ENCODE measurements at regions not wholly inside any gene's neighbourhood (a gene's known extent, or its start where the extent isn't known, plus 50 kb on each side); places are given as distances from the start of the nearest gene placed in this dataset.

DNA sequence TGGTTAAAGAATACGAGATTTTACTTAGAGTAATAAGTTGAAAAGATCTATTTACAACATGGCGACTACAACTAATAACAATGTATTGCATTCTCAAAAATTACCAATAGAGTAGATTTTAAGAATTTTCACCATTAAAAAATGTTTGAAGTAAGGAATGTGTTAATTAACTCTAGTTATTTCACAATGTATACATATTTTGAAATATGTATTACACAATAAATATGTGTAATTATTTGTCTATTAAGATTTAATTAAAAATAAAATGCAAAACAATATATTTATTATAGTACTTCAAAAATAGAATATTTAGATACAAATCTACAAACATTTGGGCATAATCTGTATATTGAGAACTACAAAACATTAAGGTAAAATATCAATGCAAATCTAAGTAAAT, 1326.3 kb upstream of the CDH6 start:
- TF ChIP-seq, protein P1, sequence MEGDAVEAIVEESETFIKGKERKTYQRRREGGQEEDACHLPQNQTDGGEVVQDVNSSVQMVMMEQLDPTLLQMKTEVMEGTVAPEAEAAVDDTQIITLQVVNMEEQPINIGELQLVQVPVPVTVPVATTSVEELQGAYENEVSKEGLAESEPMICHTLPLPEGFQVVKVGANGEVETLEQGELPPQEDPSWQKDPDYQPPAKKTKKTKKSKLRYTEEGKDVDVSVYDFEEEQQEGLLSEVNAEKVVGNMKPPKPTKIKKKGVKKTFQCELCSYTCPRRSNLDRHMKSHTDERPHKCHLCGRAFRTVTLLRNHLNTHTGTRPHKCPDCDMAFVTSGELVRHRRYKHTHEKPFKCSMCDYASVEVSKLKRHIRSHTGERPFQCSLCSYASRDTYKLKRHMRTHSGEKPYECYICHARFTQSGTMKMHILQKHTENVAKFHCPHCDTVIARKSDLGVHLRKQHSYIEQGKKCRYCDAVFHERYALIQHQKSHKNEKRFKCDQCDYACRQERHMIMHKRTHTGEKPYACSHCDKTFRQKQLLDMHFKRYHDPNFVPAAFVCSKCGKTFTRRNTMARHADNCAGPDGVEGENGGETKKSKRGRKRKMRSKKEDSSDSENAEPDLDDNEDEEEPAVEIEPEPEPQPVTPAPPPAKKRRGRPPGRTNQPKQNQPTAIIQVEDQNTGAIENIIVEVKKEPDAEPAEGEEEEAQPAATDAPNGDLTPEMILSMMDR (IDR thresholded peaks at IDR 0.05; ENCODE audit: low read depth, low read length, missing control alignments), result no peak
- H3K36me3 ChIP-seq (replicated peaks), result no peaks in the 10 kb centered on the region
- in situ Hi-C loops (cut with HindIII; ENCODE audit: low pct_ligation_motif_present, low sequenced_read_pairs), result no loop called here
- no peaks in the 10 kb centered on the region for H3K27me3 ChIP-seq (replicated peaks)
- H3K4me3 ChIP-seq (ENCODE audit: low read depth, low read length), result no peak overlapping the region
- DNase-seq, result no peak
- no peak overlapping the region for H3K27ac ChIP-seq

DNA sequence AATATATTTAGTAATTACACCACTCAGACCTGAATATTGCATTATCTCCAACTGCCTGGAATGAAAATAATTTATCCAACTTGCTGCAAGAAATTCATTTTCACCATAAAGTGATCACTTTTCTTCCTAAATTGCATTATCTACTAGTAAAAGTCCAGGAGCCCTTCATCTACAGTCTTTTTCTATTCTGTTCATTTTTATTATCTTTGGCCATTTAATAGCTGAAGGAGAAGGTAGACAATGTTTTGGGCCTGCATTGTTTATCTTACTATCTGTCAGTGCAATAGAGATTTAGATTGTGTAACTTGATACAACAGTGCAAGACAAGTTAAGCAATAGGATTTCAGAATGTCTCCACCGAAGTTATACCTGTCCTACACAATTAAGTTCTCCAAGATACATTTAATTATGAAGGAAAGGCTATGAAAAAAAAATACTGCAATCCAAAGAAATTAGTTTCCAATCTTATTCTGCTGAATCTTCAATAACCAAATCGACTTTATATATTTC, 1339.7 kb upstream of the CDH6 start:
- in situ Hi-C loops (cut with HindIII; ENCODE audit: low pct_ligation_motif_present, low sequenced_read_pairs), result no loop called here
- no peaks in the 10 kb centered on the region for H3K36me3 ChIP-seq (replicated peaks)
- DNase-seq, result no peak

DNA sequence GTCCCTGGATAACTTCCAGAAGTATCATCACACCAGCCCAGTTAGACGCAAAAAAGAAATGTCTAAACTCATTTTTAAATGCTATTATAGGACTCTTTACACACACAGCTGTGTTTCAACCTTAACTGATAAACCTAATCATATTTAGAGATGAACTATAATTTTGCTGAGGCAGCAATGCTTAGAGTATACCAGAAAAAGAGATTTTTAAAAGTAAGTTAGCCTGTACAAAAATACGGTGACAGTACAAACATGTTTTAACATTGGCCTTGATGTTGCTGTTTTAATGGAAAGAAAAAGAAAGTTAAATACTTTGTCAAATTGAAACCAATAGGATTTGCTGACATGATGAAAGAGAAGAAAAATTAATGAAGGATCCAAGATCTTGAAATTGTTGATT, 1341.2 kb upstream of the CDH6 start:
- Histone ChIP-seq H3K27ac (no peak overlapping the region), H3K27me3 (replicated peaks) (no peaks in the 10 kb centered on the region), H3K36me3 (replicated peaks) (no peaks in the 10 kb centered on the region), H3K4me3 (ENCODE audit: low read depth, low read length) (no peak overlapping the region)
- in situ Hi-C loops (cut with HindIII; ENCODE audit: low pct_ligation_motif_present, low sequenced_read_pairs), result no loop called here
- TF ChIP-seq, protein P1 (IDR thresholded peaks at IDR 0.05; ENCODE audit: low read depth, low read length, missing control alignments), result no peak
- DNase-seq, result no peak

More for the DNA sequence above, 1339.7 kb upstream of the CDH6 start:
- Histone ChIP-seq H3K27ac (no peak overlapping the region), H3K4me3 (ENCODE audit: low read depth, low read length) (no peak overlapping the region), H3K27me3 (replicated peaks) (no peaks in the 10 kb centered on the region)
- TF ChIP-seq, protein P1 (IDR thresholded peaks at IDR 0.05; ENCODE audit: low read depth, low read length, missing control alignments), result no peak

DNA sequence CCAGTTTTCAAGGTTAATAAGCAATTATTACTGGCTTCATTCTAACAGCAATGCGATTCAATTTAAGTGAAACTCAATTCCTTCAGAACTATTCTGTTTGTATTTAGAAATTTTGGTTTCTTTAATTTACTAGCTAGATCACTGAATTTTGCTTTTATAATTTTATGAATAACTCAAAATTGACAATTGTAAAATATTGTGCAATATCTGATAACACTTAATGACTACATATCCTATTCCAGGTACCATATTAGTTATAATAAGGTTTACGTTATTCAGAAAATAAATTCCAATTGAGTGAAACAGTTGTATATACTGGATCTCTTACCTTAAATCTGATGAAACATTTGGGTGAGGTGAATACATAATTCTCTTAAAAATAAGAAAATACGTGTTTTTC, 1348.3 kb upstream of the CDH6 start:
- no peaks in the 10 kb centered on the region for H3K36me3 ChIP-seq (replicated peaks)
- no peak overlapping the region for H3K27ac ChIP-seq
- TF ChIP-seq, protein P1 (IDR thresholded peaks at IDR 0.05; ENCODE audit: low read depth, low read length, missing control alignments), result no peak
- in situ Hi-C loops (cut with HindIII; ENCODE audit: low pct_ligation_motif_present, low sequenced_read_pairs), result no loop called here
- no peak overlapping the region for H3K4me3 ChIP-seq (ENCODE audit: low read depth, low read length)
- no peaks in the 10 kb centered on the region for H3K27me3 ChIP-seq (replicated peaks)
- DNase-seq, result no peak

DNA sequence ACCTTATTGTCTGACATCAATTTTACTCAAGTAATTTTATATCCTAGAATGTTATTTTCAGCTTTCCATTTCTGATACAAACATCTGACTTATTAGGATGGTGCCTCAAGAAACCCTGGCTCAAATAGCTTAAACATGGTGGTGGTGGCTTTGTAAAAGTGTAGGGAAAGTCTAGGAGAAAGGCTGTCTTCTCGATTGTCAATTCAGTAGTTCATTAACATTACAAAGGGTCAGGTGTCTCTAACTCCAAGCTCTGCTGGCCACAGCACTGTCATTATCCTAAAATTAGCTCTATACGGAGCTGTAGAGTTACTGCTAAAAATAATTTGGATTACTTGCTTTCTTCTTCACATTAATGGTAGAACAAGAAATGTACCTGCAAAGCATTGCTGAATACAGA, 1360.1 kb upstream of the CDH6 start:
- TF ChIP-seq, protein P1 (IDR thresholded peaks at IDR 0.05; ENCODE audit: low read depth, low read length, missing control alignments), result no peak
- Histone ChIP-seq H3K27me3 (replicated peaks) (no peaks in the 10 kb centered on the region), H3K36me3 (replicated peaks) (no peaks in the 10 kb centered on the region), H3K27ac (no peak overlapping the region), H3K4me3 (ENCODE audit: low read depth, low read length) (no peak overlapping the region)
- in situ Hi-C loops (cut with HindIII; ENCODE audit: low pct_ligation_motif_present, low sequenced_read_pairs), result no loop called here
- DNase-seq, result no peak

DNA sequence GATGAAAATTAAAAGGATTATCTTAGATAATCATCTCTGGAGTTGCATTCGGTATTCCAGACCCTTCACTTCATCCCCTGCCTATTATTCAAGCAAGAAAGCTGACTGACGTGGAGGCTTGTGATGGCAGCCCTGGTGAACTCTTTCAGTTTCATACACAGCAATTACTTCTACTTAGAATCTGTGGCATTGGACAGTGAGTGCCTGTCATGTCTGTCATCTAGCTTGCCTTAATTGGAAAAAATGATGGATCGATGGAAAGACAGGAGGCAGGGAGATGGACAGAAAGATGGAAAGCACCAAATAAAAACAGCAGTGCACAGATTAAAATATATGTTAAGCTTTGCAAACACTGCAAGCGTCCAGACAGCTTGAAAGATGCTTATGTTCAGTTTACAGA, 1371.0 kb upstream of the CDH6 start:
- no peak for DNase-seq
- no peak overlapping the region for H3K27ac ChIP-seq
- no peak overlapping the region for H3K4me3 ChIP-seq (ENCODE audit: low read depth, low read length)
- TF ChIP-seq, protein P1 (IDR thresholded peaks at IDR 0.05; ENCODE audit: low read depth, low read length, missing control alignments), result no peak
- in situ Hi-C loops (cut with HindIII; ENCODE audit: low pct_ligation_motif_present, low sequenced_read_pairs), result no loop called here
- H3K27me3 ChIP-seq (replicated peaks), result no peaks in the 10 kb centered on the region
- no peaks in the 10 kb centered on the region for H3K36me3 ChIP-seq (replicated peaks)

Data from brain microvascular endothelial cell (primary cell).